A549 (cell line): ENCODE measurements at regions not wholly inside any gene's neighbourhood (a gene's known extent, or its start where the extent isn't known, plus 50 kb on each side); places are given as distances from the start of the nearest gene placed in this dataset.

Source experiments
- ATAC-seq, 2 experiments: fragments of 200-7000 bp in 1 of 2; fragments of >200 bp in 1 of 2; cut with Nextera tagmentation in 1 of 2; cut with Tn5 transposase in 1 of 2; 3 replicates each; pipeline versions ENCODE4 v1.8.0 to v1.9.1; 2018 to 2020; ENCODE audit warnings: mild to moderate bottlenecking in 1 of 2, moderate library complexity in 1 of 2
- CTCF ChIA-PET: fragments of 300-600 bp; sonication (Branson Sonifier 250); formaldehyde crosslinking; extraction: SDS; loops from one replicate; lab custom pipeline; 2021; ENCODE audit warnings: antibody characterized with exemption, inconsistent platforms; lab: Yijun Ruan, JAX
- POLR2A ChIA-PET: fragments of 350-600 bp; formaldehyde crosslinking; extraction: SDS; loops from one replicate; lab custom pipeline; 2021; ENCODE audit warnings: antibody characterized with exemption, inconsistent platforms; lab: Yijun Ruan, JAX
- DNase-seq, 2 experiments: peaks; one replicate each; pipeline versions ENCODE4 v3.0.0 to v3.0.0-alpha.2; 2011 to 2016; ENCODE audit warnings: low read depth in 1 of 2, low spot score in 1 of 2
- FAIRE-seq: peaks from 2 replicates; lab custom pipeline; 2011; peaks lifted over from hg19 to GRCh38; lab: Jason Lieb, UNC
- H3K27ac ChIP-seq, 2 experiments: fragments of >200 bp; sonication (Bioruptor Twin); formaldehyde crosslinking; 3 replicates each; pipeline ENCODE4 v1.5.1; 2016 to 2017
- H3K4me1 ChIP-seq: fragments of >200 bp; sonication (Bioruptor Twin); formaldehyde crosslinking; 3 replicates; pipeline ENCODE4 v1.6.1; 2016
- H3K4me2 ChIP-seq: fragments of >200 bp; sonication (Bioruptor Twin); formaldehyde crosslinking; 3 replicates; pipeline ENCODE4 v1.6.1; 2016
- H3K4me3 ChIP-seq: fragments of >200 bp; sonication (Bioruptor Twin); formaldehyde crosslinking; 3 replicates; pipeline ENCODE4 v1.5.1; 2016
- H3K9me3 ChIP-seq: fragments of >200 bp; sonication (Bioruptor Twin); formaldehyde crosslinking; 3 replicates; pipeline ENCODE4 v1.6.1; 2016
- ATOH8 ChIP-seq: fragments of 250-450 bp; sonication (Bioruptor Pico); IDR thresholded peaks from 2 replicates; pipeline ENCODE4 v1.5.0; 2020; ENCODE audit warnings: low read depth, mild to moderate bottlenecking, moderate library complexity
- BCL3 ChIP-seq: fragments of >200 bp; sonication (Bioruptor Twin); formaldehyde crosslinking; IDR thresholded peaks from 3 replicates; pipeline ENCODE4 v1.6.1; 2016
- CBX2 ChIP-seq: fragments of 200-600 bp; sonication (generic); IDR thresholded peaks from 2 replicates; pipeline ENCODE4 v1.6.1; 2016; ENCODE audit warnings: low read depth, mild to moderate bottlenecking, borderline replicate concordance
- CEBPB ChIP-seq, 2 experiments: fragments of >200 bp in 1 of 2; sonication (Bioruptor Twin) in 1 of 2; formaldehyde crosslinking in 1 of 2; IDR thresholded peaks; 2 replicates each; pipeline ENCODE4 v1.6.1; 2012 to 2016
- CHD2 ChIP-seq: fragments of 150-350 bp; IDR thresholded peaks from 2 replicates; pipeline ENCODE4 v1.6.1; 2014; ENCODE audit warnings: low read length; ENCODE audit not compliant: partially characterized antibody
- CHD4 ChIP-seq: fragments of 200-600 bp; sonication (generic); IDR thresholded peaks from 2 replicates; pipeline ENCODE4 v1.6.1; 2016; ENCODE audit warnings: antibody characterized with exemption, mild to moderate bottlenecking, borderline replicate concordance
- CTCF ChIP-seq: fragments of >200 bp; sonication (Bioruptor Twin); formaldehyde crosslinking; IDR thresholded peaks from 3 replicates; pipeline ENCODE4 v1.5.1; 2016
- EHMT2 ChIP-seq: fragments of 200-600 bp; sonication (generic); IDR thresholded peaks from 2 replicates; pipeline ENCODE4 v1.6.1; 2016; ENCODE audit warnings: antibody characterized with exemption, low read depth, mild to moderate bottlenecking, moderate library complexity
- ESRRA ChIP-seq: fragments of 150-350 bp; IDR thresholded peaks from 2 replicates; pipeline ENCODE4 v1.6.1; 2014; ENCODE audit warnings: mild to moderate bottlenecking, low read length, borderline replicate concordance
- FOSL2 ChIP-seq, 2 experiments: fragments of 450-650 bp in 1 of 2; fragments of >200 bp in 1 of 2; sonication (Bioruptor Twin) in 1 of 2; formaldehyde crosslinking; IDR thresholded peaks; 2 replicates each; pipeline versions ENCODE4 v1.5.0 to v1.6.1; 2016 to 2020; ENCODE audit warnings: mild to moderate bottlenecking in 1 of 2, moderate library complexity in 1 of 2
- FOXS1 ChIP-seq: fragments of 250-450 bp; sonication (Bioruptor Pico); IDR thresholded peaks from 2 replicates; pipeline ENCODE4 v1.5.0; 2020; ENCODE audit warnings: mild to moderate bottlenecking, moderate library complexity
- HEYL ChIP-seq: fragments of 250-450 bp; sonication (Bioruptor Pico); IDR thresholded peaks from 2 replicates; pipeline ENCODE4 v1.8.0; 2021; ENCODE audit warnings: mild to moderate bottlenecking, moderate library complexity
- HOXA7 ChIP-seq: fragments of 250-450 bp; sonication (Bioruptor Pico); IDR thresholded peaks from 2 replicates; pipeline ENCODE4 v1.5.0; 2020; ENCODE audit warnings: mild to moderate bottlenecking, moderate library complexity
- HOXB5 ChIP-seq: fragments of 250-450 bp; sonication (Bioruptor Pico); IDR thresholded peaks from 2 replicates; pipeline ENCODE4 v1.5.0; 2020; ENCODE audit warnings: mild to moderate bottlenecking, moderate library complexity
- JUN ChIP-seq, 2 experiments: fragments of >200 bp; sonication (Bioruptor Twin); formaldehyde crosslinking; IDR thresholded peaks; 2 replicates in 1 of 2; 3 replicates in 1 of 2; pipeline ENCODE4 v1.6.1; 2016 to 2017
- MAFK ChIP-seq: fragments of 450-650 bp; IDR thresholded peaks from 2 replicates; pipeline ENCODE4 v1.6.1; 2014; ENCODE audit not compliant: partially characterized antibody
- MAX ChIP-seq: IDR thresholded peaks from 2 replicates; pipeline ENCODE4 v1.6.1; 2012
- MAZ ChIP-seq: fragments of 150-350 bp; IDR thresholded peaks from 2 replicates; pipeline ENCODE4 v1.6.1; 2014; ENCODE audit warnings: antibody characterized with exemption, low read depth, low read length, borderline replicate concordance
- MYC ChIP-seq: IDR thresholded peaks from 2 replicates; pipeline ENCODE4 v1.6.1; 2012; ENCODE audit warnings: mild to moderate bottlenecking, inconsistent platforms, low read length, improper control_type of control experiment, borderline replicate concordance
- NPAS2 ChIP-seq: fragments of 250-450 bp; sonication (Bioruptor Pico); IDR thresholded peaks from 2 replicates; pipeline ENCODE4 v1.8.0; 2022; ENCODE audit warnings: mild to moderate bottlenecking, moderate library complexity, borderline replicate concordance
- PBX3 ChIP-seq: IDR thresholded peaks from 2 replicates; pipeline ENCODE4 v1.6.1; 2012
- POLR2A ChIP-seq: IDR thresholded peaks from 2 replicates; pipeline ENCODE4 v1.6.1; 2012; ENCODE audit warnings: mild to moderate bottlenecking, low read length
- RCOR1 ChIP-seq: fragments of 150-350 bp; IDR thresholded peaks from 2 replicates; pipeline ENCODE4 v1.6.1; 2014; ENCODE audit warnings: antibody characterized with exemption, low read length, low read depth
- RNF2 ChIP-seq: fragments of 200-600 bp; sonication (generic); IDR thresholded peaks from 2 replicates; pipeline ENCODE4 v1.6.1; 2016; ENCODE audit warnings: low read depth, mild to moderate bottlenecking, antibody characterized with exemption, moderate library complexity, borderline replicate concordance
- SMC3 ChIP-seq: fragments of >200 bp; sonication (Bioruptor Twin); formaldehyde crosslinking; IDR thresholded peaks from 3 replicates; pipeline ENCODE4 v1.6.1; 2018; ENCODE audit warnings: inconsistent platforms
- TFCP2L1 ChIP-seq: fragments of 250-450 bp; sonication (Bioruptor Pico); IDR thresholded peaks from 2 replicates; pipeline ENCODE4 v1.5.0; 2021; ENCODE audit warnings: mild to moderate bottlenecking
- TP53 ChIP-seq: fragments of 250-450 bp; sonication (Bioruptor Pico); IDR thresholded peaks from 2 replicates; pipeline ENCODE4 v1.5.0; 2021; ENCODE audit warnings: mild to moderate bottlenecking, moderate library complexity
- WGBS: methylation state at CpG from one replicate; pipeline ENCODE4 v1.1.6; 2017; ENCODE audit errors: missing lambda C conversion rate; 5-methylcytosine and 5-hydroxymethylcytosine counted together

GRCh38 chr3:87109465-87109864 is 117.6 kb upstream of the CHMP2B start:
- no peak for ATAC-seq
- Histone ChIP-seq H3K4me1 (no peaks in the 10 kb centered on the region), H3K4me3 (no peak overlapping the region), H3K9me3 (peaks cover 6% of the 10 kb centered on the region; the same call in 1 of the 3 replicates), H3K4me2 (no peak overlapping the region), H3K27ac (no peak overlapping the region)
- no peak for TF ChIP-seq CTCF
- no peak for TF ChIP-seq PBX3
- TF ChIP-seq FOXS1: no peak
- TF ChIP-seq CHD2: no peak
- TF ChIP-seq RNF2: no peak
- TF ChIP-seq CEBPB (IDR thresholded peaks at IDR 0.05): no peak
- TF ChIP-seq TFCP2L1: no peak
- no peak for TF ChIP-seq CHD4
- no peak for TF ChIP-seq MAZ
- no peak for TF ChIP-seq ESRRA
- TF ChIP-seq ATOH8 (CRISPR knock-in tag): no peak
- no peak for TF ChIP-seq MAFK
- no peak for TF ChIP-seq MYC
- no peak for TF ChIP-seq SMC3
- TF ChIP-seq TP53 (CRISPR knock-in tag): no peak
- TF ChIP-seq RCOR1: no peak
- no peak for TF ChIP-seq HOXB5 (CRISPR knock-in tag)
- no peak for TF ChIP-seq POLR2A
- TF ChIP-seq HEYL (CRISPR knock-in tag): no peak
- no peak for TF ChIP-seq CBX2
- FAIRE-seq: no peak
- no peak for DNase-seq
- ChIA-PET CTCF (no interaction called here), POLR2A (no interaction called here)
- 14% methylated on average over 1 of the region's 1 CpG for WGBS

- ChIA-PET POLR2A (no interaction called here), CTCF (no interaction called here)
- H3K4me2 ChIP-seq: no peak overlapping the region
- no peak overlapping the region for H3K4me3 ChIP-seq
- WGBS: 88% methylated on average over 6 of the region's 6 CpGs
- no peak overlapping the region for H3K27ac ChIP-seq
- ATAC-seq (no peak), FAIRE-seq (no peak), DNase-seq (no peak)
- peaks cover 5% of the 10 kb centered on the region; the same call in 1 of the 3 replicates for H3K9me3 ChIP-seq
- no peaks in the 10 kb centered on the region for H3K4me1 ChIP-seq
- TF ChIP-seq JUN (IDR thresholded peaks at IDR 0.05) (no peak), BCL3 (no peak), POLR2A (no peak), HOXB5 (CRISPR knock-in tag) (no peak), MAX (no peak), TFCP2L1 (no peak), MAZ (no peak), ATOH8 (CRISPR knock-in tag) (no peak), MYC (no peak), EHMT2 (no peak), PBX3 (no peak), FOSL2 (IDR thresholded peaks at IDR 0.05) (no peak), FOSL2 (CRISPR knock-in tag; IDR thresholded peaks at IDR 0.05) (no peak), HOXA7 (CRISPR knock-in tag) (no peak), ESRRA (no peak), NPAS2 (CRISPR knock-in tag) (no peak)
These were observed 111.1 kb upstream of the VGLL3 start for GRCh38 chr3:87101861-87102625.
